Vagina (tissue), 2 donors: ENCODE measurements at regions not wholly inside any gene's neighbourhood (a gene's known extent, or its start where the extent isn't known, plus 50 kb on each side); places are given as distances from the start of the nearest gene placed in this dataset.

ENCODE experiments used
- POLR2A ChIP-seq, 2 donors: fragments of 450-650 bp; IDR thresholded peaks; one replicate each; pipeline ENCODE4 v1.6.1; 2017; ENCODE audit warnings: antibody characterized with exemption in 2 of 2, mild to moderate bottlenecking in 2 of 2, moderate library complexity in 2 of 2
- POLR2AphosphoS5 ChIP-seq, 2 donors: sonication (generic); formaldehyde crosslinking; IDR thresholded peaks; one replicate each; pipeline ENCODE4 v1.9.0; 2017; ENCODE audit warnings: antibody characterized with exemption in 2 of 2, mild to moderate bottlenecking in 2 of 2, low read depth in 1 of 2; ENCODE audit not compliant: insufficient read depth in 1 of 2

DNA sequence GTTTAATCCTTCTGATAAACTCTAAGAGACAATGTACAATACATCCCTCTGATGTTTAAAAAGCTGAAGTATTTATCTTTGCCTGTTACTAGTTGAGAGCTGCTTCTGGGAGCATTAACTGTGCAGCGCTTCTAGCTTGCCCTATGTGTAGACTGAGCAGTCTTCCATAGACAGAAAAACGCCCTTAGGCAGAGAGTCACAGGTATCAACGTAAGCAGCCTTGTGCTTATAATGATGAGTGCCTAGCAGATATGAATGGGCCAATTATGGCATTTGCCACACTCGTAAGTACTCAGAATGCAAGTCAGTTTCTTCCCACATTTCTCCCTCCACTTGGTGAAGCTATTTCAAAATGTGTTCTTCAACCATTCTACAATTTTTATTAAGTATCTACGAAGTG, 731.1 kb upstream of the SLC8A1 start:
- TF ChIP-seq POLR2A (IDR thresholded peaks at IDR 0.05) (no peak), POLR2AphosphoS5 (IDR thresholded peaks at IDR 0.05; ENCODE audit: insufficient read depth in 1 of 2, low read depth in 1 of 2) (no peak)
